ENCODE measurements at regions not wholly inside any gene's neighbourhood (a gene's known extent, or its start where the extent isn't known, plus 50 kb on each side); places are given as distances from the start of the nearest gene placed in this dataset.
A peak's percentile ranks its signal among the peaks of the same experiment; 100 is the strongest.

- no peak for TF ChIP-seq CTCF (conservative IDR thresholded peaks at IDR 0.05)
- H3K27ac ChIP-seq: no peak overlapping the region
Observed at GRCh38 chr4:123995936-123996335, 599.3 kb downstream of the SPRY1 start.

- no peak overlapping the region for H3K27ac ChIP-seq
- TF ChIP-seq CTCF (conservative IDR thresholded peaks at IDR 0.05): peak; percentile 59
Observed at GRCh38 chr4:123996718-123997510, 600.3 kb downstream of the SPRY1 start.

- no peak for TF ChIP-seq CTCF (conservative IDR thresholded peaks at IDR 0.05)
- H3K27ac ChIP-seq: no peak overlapping the region
Observed at GRCh38 chr4:123997776-123998449, 601.3 kb downstream of the SPRY1 start.

- H3K27ac ChIP-seq: no peak overlapping the region
- TF ChIP-seq CTCF (conservative IDR thresholded peaks at IDR 0.05): no peak
Observed at GRCh38 chr4:124000233-124000632, 603.6 kb downstream of the SPRY1 start.

GRCh38 chr4:124015766-124016165, 619.2 kb downstream of the SPRY1 start:
- no peak for TF ChIP-seq CTCF (conservative IDR thresholded peaks at IDR 0.05)
- H3K27ac ChIP-seq: no peak overlapping the region

GRCh38 chr4:124017185-124017785, 620.7 kb downstream of the SPRY1 start:
- no peak overlapping the region for H3K27ac ChIP-seq
- no peak for TF ChIP-seq CTCF (conservative IDR thresholded peaks at IDR 0.05)
